NOMO-1 treated with dmso at 0.1 percent for 144 hours (cell line): ENCODE measurements at regions not wholly inside any gene's neighbourhood (a gene's known extent, or its start where the extent isn't known, plus 50 kb on each side); places are given as distances from the start of the nearest gene placed in this dataset.
"Not testable (repeated sequence)": the region's sequence is repeated elsewhere in the genome, so short reads cannot be mapped to it uniquely, and the experiment has no call there.

Source experiments
- DNase-seq: peaks from one replicate; lab custom pipeline; 2025; ENCODE audit not compliant: unreplicated experiment; lab: John Stamatoyannopoulos, UW

DNA sequence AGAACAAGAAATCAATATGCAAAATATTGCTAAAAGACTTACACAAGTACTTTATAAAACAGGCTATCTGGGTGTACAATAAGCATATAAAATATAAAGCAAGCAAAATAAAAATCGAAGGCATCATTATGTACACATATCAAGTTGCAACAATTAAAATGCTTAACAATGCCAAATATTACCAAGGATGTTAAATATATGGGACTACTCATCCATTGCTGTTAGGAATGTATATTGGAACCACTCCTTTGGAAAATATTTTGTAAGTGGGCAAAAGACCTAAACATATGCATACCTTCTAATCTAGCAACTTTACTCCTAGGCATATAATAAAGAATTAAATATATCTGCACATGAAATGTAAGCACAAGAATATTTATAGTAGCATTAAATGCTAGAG, 632.6 kb upstream of the COX7C start:
- no peak for DNase-seq

DNA sequence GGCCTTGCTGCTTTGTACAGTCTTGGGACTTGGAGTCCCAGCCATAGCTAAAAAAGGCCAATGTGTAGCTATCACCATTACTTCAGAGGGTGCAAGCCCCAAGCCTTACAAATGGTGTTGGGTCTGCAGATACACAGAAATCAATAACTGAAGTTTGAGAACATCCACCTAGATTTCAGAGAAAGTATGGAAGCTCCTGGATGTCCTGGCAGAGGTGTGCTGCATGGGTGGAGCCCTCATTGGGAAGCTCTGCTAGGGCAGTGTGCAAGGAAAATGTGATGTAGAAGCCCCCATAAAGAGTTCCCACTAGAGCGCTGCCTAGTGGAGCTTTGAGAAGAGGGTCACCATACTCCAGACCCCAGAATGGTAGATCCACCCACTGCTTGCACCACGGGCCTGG, 626.7 kb upstream of the COX7C start:
- no peak for DNase-seq

DNA sequence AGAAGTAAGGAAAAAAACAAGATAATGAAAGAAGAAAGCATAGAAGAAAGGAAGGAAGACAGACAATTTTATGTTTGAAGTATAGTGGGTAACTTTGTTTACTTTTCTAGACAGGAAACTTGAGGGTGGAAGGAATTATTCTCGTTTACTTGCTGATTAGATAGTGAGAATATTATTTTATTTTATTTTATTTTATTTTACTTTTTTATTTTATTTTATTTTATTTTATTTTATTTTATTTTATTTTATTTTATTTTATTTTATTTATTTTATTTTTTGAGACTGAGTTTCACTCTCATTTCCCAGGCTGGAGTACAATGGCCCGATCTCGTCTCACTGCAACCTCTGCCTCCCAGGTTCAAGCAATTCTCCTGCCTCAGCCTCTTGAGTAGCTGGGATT, 623.1 kb upstream of the COX7C start:
- DNase-seq: not testable (repeated sequence)

DNA sequence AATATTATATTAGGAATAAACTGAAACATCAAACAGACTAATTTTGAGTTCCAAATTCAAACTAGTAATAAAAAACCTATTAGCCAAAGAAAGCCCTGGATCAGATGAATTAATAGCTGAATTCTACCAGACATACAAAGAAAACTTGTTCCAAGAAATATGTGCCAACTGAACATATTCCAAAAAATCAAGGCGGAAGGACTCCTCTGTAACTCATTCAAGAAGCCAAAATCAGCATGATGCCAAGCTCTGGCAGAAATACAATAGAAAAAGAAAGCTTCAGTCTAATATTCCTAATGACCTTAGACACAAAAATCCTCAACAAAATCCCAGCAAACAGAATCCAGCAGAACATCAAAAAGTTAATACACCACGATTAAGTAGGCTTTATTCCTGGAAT, 619.1 kb upstream of the COX7C start:
- no peak for DNase-seq

DNA sequence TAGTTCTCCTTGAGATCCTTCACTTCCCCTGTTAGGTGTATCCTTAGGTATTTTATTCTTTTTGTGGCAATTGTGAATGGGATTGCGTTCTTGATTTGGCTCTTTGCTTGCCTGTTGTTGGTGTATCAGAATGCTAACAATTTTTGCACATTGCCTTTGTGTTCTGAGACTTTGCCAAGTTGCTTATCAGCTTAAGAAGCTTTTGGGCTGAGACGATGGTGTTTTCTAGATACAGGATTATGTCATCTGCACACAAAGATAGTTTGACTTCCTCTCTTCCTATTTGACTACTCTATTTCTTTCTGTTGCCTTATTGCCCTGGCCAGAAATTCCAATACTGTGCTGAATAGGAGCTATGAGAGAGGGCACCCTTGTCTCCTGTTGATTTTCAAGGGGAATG, 609.4 kb upstream of the COX7C start:
- DNase-seq: no peak

DNA sequence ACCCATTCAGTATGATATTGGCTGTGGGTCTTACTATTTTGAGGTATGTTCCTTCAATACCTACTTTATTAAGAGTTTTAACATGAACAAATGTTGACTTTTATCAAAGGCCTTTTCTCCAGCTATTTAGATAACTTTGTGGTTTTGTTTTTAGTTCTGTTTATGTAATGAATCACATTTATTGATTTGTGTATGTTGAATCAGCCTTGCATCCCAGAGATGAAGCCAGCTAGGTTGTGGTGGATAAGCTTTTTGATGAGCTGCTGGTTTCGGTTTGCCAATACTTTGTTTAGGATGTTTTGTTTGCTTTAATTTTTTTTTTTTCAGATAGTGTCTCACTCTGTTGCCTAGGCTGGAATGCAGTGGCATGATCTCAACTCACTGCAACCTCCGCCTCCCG, 609.0 kb upstream of the COX7C start:
- no peak for DNase-seq

DNA sequence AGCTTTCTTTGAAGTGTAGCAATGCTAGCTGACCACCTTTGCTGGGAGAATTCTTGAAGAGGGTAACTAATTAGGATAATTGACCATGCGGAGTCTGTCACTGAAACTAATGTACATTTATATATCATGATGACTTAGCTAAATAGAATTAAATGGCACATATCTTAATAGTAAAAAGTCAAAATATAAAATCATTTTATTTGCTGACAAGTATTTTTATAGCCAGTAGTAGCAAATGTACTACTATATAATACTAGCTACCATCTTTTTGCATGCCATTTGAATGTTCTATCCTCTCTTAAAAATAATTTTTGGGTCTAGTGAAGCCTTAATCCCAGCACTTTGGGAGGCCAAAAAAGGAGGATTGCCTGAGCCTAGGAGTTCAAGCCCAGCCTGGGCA, 605.8 kb upstream of the COX7C start:
- no peak for DNase-seq

DNA sequence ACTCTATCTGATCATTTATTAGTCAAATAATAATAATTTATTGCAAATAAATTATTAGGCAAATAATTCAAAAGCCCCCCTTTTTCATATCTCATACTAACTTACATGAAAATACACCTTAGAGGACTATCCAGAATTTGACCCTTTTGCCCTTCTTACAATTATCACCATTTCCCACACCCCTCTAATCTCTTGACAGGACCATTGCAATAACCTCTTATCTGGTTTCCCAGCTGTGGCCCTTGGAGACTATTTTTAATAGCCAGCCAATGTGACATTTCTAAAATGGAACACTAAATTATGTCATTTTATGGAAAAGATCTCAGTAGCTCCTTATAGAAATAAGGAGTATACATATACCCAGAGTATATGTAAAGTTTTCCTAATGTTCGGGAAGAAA, 588.4 kb upstream of the COX7C start:
- DNase-seq: no peak

DNA sequence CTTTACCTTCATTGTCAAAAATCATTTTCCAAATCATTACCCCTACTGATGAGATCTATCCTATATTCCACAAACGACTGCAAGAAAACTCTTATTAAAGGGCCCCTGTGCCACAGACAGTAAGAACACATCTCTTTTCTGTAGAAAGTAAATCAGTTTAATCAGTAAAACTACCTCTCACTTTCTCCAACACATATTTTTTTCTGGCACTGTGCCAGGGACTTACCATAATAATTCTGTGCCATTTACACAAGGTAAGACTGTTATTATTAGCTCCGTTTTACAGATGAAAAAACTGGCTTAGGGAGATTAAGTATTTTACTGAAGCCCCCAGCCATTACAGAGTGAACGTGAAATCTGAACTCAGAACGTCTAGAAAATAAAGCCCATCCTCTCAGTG, 587.0 kb upstream of the COX7C start:
- DNase-seq: no peak

DNA sequence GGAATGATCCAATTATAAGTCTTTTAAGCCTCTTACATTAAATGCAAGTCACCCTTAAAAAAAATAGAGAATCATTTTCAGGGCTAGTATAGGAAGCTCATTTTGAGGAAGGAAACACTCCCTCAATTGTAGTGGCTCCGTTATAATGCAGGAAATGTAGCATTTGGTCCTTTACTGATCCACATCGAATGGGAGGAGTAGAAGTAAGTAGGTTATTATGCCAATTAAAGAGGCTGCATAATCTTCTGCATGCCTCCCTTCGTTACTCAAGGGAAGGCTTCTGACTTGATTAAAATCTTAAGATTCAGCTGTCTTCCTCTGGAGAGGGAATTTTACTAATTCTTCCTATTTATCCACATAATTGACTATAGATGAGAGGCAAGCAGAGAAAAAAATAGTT, 579.2 kb upstream of the COX7C start:
- no peak for DNase-seq

DNA sequence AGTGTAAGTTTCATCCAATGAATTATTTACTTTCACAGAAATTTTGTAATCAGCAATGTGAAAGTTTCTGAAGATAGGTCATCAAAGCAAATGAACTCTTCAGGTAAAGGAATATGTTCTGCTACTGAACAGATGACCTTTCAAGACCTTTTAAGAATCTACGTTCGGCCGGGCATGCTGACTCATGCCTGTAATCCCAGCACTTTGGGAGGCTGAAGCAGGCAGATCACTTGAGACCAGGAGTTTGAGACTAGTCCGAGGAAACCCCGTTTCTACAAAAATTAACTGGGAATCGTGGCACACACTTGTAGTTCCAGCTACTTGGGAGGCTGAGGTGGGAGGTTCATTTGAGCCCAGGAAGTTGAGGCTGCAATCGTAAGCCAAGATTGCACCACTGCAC, 578.4 kb upstream of the COX7C start:
- DNase-seq: no peak

DNA sequence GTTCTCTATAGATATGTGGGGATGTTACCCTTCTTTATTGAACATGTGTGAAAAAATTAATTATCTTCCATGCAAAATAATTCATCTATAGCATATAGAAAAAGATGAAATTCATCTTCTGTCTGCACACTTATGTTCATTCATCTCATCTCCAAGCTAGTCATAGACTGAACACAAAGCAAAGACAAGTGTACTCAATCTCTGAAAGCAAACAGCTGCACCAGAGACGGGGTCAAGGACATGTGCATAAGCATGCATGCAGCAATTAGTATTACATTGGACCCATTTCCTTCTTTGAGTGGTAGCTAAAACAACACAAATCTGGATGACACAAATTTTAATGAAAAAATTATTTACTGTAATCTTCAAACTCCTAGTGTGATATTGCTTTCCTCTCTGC, 547.0 kb upstream of the COX7C start:
- DNase-seq: no peak

DNA sequence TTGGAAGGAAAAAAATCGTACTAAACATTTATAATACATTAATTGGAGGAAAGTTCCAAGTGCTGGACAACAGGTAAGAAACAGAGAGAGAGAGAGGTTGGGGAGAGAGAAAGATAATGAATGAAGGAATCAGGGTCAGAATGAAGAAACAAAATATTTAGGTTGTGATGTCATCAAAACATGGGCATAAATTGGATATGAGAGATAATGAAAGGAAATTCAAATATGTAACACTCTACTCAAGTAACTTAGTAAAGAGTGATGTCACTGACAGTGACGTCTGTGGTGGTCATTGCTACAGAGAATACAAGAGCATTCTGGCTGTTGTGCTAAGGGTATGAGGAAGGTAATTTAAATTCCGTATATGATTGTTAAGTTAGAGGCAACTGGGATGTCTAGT, 543.4 kb upstream of the COX7C start:
- DNase-seq: no peak

DNA sequence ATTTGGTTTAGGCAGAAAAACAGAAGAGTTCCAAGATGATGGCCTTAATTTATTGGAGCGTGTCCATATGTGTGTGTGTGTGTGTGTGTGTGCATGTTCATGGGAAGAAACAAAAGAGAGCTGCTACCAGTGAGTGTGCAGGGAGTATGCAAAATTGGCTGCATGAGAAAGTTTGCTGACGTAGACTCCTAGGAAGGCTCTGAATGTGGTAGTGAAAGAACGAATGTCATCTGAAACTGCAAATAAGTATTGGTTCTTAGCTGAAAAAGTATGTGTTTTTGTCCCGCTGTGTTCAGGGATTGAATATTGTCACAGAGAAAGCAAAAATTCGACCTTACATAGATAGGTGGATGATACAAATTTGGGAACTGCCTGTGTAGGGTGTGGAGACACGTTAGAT, 542.6 kb upstream of the COX7C start:
- no peak for DNase-seq

DNA sequence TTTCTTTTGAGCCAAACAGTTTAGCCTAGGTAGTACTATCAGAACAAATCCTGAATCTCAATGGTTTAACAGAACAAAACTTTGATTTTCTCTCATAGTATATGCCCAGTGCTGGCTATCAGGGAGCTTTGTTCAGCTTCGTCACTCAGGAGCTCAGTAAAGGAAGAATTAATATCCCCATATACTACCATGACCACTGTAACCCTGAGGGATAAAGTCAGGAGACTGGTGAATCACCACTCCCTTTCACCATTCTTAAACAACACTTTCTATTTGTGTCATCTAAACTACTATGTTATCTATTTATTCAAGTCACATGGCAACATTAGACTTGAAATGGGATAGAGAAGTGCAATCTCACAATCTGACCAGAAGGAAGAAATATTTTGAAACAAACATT, 522.6 kb upstream of the COX7C start:
- no peak for DNase-seq

DNA sequence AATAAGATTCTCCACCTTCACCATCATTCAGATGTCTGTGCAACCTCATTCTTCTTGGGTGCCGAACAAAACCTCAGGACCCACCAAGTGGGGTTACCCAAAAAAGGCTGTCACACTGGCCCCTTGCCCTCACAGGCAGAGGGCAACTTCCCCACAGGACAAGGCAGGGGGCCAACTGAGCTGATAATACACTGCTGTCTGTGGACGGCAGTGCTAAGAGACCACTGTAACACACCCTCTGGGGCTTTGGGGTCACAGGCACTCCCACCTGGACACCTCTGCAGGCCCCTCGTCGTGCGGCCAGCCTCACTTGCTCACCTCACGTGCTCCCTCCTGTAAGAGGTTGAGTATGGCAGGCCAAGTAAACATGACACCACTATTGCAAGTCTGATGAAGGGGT, 515.8 kb upstream of the COX7C start:
- no peak for DNase-seq

DNA sequence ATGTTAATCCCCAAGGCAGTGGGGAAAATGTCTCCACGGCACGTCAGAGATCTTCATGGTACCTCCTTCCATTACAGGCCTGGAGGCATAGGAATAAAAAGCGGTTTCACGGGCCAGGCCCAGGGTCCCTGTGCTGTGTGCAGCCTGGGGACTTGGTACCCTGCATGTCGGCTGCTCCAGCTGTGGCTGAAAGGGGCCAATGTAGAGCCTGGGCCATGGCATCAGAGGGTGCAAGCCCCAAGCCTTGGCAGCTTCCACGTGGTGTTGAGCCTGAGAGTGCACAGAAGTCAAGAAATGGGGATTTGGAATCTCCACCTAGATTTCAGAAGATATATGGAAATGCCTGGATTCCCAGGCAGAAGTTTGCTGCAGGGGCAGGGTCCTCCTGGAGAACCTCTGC, 508.9 kb upstream of the COX7C start:
- no peak for DNase-seq

DNA sequence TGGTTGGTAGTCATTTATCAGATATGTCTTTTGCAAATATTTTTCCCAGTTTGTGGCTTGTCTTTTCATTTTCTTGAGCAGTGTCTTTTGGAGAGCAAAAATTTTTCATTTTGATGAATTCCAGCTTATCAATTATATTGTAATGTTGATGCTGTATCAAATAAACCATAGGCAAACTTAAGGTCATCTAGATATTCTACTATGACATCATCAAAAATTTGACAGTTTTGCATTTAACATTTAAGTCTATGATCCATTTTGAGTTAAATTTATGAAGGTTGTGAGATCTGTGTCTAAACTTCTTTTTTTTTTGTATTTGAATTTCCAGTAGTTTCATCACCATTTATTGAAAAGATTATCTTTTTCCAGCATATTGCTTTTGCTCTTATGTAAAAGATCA, 505.5 kb upstream of the COX7C start:
- DNase-seq: no peak

DNA sequence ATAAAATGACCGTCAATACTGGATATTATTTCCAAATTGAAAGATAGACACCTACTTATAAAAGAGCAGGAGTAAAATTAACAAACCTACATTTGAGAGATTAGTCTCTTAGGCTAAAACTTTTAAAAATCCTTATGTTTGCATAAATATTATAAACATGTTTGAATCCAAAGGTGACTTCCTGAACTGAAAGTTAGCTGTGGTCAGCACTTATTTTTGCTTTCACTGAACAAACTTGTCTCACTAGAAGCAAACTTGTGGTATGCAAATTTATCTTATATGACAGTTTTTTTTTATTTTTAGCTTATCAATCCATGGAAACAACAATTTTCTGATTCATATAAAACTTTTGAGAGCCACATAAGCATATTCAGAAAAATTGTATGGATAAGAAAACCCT, 502.6 kb upstream of the COX7C start:
- DNase-seq: no peak

DNA sequence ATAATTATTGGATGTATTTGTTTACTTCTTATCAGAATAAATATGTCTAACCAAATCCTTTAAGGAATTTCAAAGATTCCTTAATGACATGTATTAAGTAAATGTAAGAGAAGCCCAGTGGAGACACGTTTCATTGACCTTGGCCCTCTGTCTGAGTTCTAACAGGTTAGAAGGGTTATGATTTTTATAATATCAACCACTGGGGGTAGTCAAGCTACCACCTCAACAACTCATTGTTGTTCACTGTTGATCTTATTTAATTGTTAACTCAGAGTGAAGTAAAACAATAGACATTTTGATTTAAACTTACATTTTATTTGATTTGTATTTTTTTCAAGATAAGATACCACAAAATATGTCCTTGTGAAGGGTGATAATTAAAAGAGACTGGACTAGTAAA, 499.2 kb upstream of the COX7C start:
- DNase-seq: no peak

DNA sequence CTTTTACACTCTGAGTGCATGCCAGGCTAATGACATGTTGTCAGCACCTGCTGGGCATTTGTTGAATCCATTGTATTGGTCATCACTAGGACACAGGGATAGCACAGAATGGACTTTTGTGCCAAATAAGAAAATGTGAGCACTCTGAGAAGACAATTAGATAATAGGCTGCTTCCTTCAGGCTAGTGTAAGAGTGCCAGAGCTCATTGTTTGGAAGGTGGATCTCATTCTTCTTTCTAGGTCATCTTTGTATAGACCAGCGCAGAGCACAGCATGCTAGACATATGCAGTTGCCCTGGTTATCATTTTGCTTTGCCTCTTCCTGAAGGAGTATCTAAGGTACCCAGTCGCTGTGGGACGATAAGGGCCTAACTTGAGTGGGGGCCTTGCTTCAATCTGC, 493.4 kb upstream of the COX7C start:
- DNase-seq: no peak

DNA sequence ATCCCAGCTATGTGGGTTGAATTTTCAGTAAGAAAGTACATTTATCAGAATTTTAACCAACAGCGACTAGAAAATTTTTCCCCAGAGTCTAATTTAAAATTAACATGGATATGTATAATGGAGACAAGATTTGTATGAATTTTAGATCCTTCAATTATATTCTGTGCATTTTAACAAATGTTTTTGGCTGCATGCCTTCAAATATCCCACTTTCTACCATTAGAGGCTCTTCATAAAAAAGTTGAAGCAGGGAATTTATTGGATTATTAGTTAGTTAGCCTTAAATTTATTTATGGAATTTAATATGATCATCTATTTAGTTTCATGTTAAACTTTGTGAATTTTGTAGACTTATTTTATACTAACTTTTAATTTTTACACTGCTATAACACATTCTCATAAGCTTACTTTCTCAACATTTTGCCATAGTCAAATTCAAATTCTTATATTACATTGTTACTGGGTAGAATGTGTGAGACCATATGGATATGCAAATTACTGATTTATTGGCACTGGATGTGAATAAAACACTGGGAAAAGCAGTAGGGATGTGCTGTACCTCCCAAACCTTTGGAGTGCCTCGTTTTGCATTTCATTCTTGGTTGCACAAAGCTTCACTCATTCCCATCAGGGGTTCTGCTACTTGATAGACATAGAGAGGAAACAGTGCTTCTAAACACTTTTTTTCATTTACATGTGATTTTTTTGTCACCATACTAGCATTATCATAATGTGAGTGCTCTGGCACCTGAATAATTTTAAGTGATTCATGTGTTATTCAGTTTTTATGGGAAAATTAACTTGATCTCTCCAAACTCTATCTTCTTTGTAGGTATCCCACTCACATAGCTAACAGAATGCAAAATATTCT, 491.8 kb upstream of the COX7C start:
- DNase-seq: no peak

DNA sequence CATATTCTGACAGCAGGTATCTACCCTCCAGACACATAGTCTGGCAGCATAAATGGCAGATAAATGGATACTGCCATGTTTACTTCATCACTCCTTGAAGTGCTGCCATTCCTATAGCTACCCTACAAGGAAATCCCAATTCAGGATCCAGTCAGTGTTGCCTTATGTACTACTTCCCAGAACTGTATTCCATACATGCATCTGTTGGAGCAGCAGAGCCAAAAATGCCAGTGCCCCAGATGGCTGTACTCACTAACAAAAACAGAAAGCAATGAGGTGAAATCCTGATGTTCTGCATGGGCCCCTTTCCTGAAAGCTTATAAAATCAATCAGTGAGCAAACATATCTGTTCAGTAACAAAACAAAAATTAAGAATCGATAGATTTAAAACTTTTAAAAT, 490.0 kb upstream of the COX7C start:
- no peak for DNase-seq
